ENCODE measurements at regions not wholly inside any gene's neighbourhood (a gene's known extent, or its start where the extent isn't known, plus 50 kb on each side); places are given as distances from the start of the nearest gene placed in this dataset.
"Not testable (repeated sequence)": the region's sequence is repeated elsewhere in the genome, so short reads cannot be mapped to it uniquely, and the experiment has no call there.

DNA sequence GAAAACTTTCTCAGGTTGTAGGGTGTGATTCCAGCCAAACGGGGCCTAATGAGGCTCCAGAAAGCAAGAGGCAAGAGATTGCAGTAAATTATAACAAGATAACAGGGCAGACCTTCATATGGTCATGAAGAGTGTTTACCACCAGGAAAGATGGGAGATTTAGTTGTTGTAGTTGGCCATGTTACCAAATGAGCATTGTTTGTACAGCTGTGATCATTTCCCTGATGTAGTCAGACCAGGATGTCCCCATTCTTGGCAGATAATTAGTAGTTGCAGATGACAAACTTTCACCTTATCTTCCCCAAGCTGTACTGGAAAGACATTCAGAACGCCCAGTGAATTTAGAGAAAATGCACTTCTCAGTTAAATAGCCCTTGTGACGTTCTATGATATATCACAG, 630.8 kb downstream of the ANKRD7 start:
- no peaks in the 10 kb centered on the region for H3K27me3 ChIP-seq (replicated peaks)
- no peak overlapping the region for H3K4me3 ChIP-seq
- H3K27ac ChIP-seq: no peak overlapping the region
- no peaks in the 10 kb centered on the region for H3K4me1 ChIP-seq (replicated peaks)
- no peaks in the 10 kb centered on the region for H3K36me3 ChIP-seq
- no peaks in the 10 kb centered on the region for H3K9me3 ChIP-seq (replicated peaks)
- no peak for DNase-seq (ENCODE audit: low read depth in 1 of 2, low spot score in 2 of 2)

DNA sequence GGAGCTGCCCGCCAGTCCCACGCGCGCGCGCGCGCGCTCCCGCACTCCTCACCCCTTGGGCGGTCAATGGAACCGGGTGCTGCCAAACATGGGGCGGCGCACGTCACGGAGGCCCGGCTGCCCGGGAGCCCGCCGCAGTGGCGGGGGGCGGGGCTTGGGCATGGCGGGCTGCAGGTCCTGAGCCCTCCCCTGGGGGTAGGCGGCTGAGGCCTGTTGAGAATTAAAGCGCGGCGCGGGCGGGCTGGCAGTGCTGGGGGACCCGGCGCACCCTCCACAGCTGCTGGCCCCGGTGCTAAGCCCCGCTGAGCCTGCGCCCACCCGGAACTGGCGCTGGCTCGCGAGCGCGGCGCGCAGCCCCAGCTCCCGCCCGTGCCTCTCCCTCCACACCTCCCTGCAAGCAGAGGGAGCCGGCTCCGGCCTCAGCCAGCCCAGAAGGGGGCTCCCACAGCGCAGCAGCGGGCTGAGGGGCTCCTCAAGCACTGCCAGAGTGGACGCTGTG, 634.2 kb downstream of the ANKRD7 start:
- H3K4me3 ChIP-seq: no peak overlapping the region

DNA sequence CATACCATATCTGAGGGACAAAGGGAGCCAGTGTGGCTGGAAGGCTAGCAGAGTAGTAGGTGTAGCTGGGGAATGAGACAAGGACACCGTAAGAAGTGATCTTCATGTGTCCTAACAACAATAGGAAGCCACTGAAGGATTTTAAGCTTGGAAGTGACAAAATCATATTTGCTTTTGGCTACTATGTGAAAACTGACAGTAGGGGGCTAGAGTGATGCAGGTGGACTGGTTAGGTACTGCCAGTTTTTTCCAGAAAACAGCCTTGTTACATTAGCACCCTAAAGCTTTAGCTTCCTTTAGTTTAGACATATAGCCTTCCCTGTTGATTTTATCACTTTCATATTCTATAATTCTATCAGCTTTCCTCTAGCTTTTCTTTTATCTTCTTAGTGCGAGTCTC, 637.1 kb downstream of the ANKRD7 start:
- Histone ChIP-seq H3K36me3 (no peaks in the 10 kb centered on the region), H3K27me3 (replicated peaks) (no peaks in the 10 kb centered on the region), H3K4me3 (no peak overlapping the region), H3K27ac (no peak overlapping the region), H3K4me1 (replicated peaks) (no peaks in the 10 kb centered on the region), H3K9me3 (replicated peaks) (no peaks in the 10 kb centered on the region)
- DNase-seq (ENCODE audit: low read depth in 1 of 2, low spot score in 2 of 2): no peak

More for the DNA sequence above, 634.2 kb downstream of the ANKRD7 start:
- DNase-seq (ENCODE audit: low read depth in 1 of 2, low spot score in 2 of 2): no peak
- no peak overlapping the region for H3K27ac ChIP-seq
- H3K4me1 ChIP-seq (replicated peaks): no peaks in the 10 kb centered on the region
- H3K9me3 ChIP-seq (replicated peaks): no peaks in the 10 kb centered on the region
- H3K36me3 ChIP-seq: no peaks in the 10 kb centered on the region
- no peaks in the 10 kb centered on the region for H3K27me3 ChIP-seq (replicated peaks)

DNA sequence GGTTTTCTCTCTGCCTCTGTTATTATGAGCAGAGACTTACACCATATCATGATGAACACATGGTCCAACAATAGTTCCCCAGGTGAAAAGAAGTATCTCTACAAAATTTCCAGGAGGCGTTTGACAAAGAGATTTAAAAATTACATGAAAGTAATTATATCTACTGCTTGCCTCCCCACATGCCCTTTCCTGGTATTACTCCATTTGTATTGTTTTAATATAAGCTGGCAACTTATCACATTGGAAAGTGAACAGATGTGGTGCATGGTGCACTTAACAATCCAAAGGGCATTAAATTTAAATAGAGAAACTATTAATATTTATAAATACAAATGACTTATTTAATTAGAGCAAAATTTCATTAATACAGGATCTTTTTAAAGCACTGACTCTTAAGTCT, 638.2 kb downstream of the ANKRD7 start:
- H3K27ac ChIP-seq: no peak overlapping the region
- DNase-seq (ENCODE audit: low read depth in 1 of 2, low spot score in 2 of 2): no peak

DNA sequence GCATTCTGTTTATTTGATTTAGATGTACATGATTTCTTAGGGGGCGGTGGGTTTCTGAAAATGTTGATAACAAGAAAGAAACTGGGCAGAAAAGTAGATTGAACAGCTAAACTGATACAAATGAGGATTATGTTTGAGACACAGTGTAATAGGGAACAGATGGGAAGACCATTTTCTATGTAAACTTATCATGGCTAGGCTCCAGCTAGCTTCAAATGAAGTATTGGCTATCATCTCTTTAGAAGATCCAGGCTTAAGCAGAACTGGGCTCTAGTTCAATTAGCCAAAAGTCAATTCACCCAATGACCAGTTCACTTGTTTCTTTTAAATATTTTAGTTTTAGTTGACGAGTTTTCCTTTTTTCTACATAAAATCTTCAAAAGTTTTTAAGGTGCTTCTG, 639.5 kb downstream of the ANKRD7 start:
- no peak for DNase-seq (ENCODE audit: low read depth in 1 of 2, low spot score in 2 of 2)
- Histone ChIP-seq H3K4me3 (no peak overlapping the region), H3K36me3 (no peaks in the 10 kb centered on the region), H3K27me3 (replicated peaks) (no peaks in the 10 kb centered on the region), H3K4me1 (replicated peaks) (no peaks in the 10 kb centered on the region), H3K9me3 (replicated peaks) (no peaks in the 10 kb centered on the region), H3K27ac (no peak overlapping the region)

More for the DNA sequence above, 638.2 kb downstream of the ANKRD7 start:
- Histone ChIP-seq H3K27me3 (replicated peaks) (no peaks in the 10 kb centered on the region), H3K9me3 (replicated peaks) (no peaks in the 10 kb centered on the region), H3K4me3 (no peak overlapping the region), H3K36me3 (no peaks in the 10 kb centered on the region), H3K4me1 (replicated peaks) (no peaks in the 10 kb centered on the region)

DNA sequence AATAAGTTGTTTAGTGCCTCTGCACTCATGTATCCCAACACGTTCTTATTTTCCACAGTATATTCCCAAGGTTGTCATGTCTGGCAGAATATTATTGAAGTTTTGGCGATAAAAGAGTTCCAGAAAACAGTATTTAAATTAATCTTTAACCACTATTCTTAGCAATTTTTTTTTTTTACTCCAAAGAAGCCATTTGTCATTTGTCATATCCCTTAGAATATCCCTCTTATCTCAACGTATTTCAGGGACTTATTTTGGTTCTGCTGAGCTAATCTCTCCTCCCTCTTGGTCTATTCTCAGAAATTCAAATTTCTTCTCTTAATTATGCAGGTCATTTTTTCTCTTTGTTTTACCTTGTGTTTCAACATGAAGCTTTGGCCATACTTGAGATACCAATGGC, 643.4 kb downstream of the ANKRD7 start:
- Histone ChIP-seq H3K4me3 (no peak overlapping the region), H3K9me3 (replicated peaks) (no peaks in the 10 kb centered on the region), H3K27ac (no peak overlapping the region), H3K27me3 (replicated peaks) (no peaks in the 10 kb centered on the region), H3K36me3 (no peaks in the 10 kb centered on the region), H3K4me1 (replicated peaks) (no peaks in the 10 kb centered on the region)
- no peak for DNase-seq (ENCODE audit: low read depth in 1 of 2, low spot score in 2 of 2)

DNA sequence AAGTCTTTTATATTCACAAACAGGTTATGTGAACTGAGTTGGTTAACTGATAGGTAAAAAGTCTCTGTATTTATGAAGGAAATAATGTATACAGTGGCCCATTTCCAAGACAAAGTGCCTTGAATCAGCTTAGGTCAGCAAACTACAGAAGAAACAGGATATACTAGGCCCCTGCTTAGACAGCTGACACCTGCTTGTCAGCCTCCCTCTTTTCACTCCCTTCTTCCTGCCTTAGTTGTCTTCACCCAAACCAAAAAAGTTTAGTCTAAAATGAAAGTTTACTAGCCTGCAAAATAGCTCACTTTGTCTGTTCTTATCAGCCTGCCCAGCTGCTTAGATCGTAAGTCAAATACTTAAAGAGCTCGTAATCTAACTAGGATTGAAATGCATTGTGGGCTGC, 644.6 kb downstream of the ANKRD7 start:
- not testable (repeated sequence) for H3K4me1 ChIP-seq (replicated peaks); H3K9me3 ChIP-seq (replicated peaks); H3K4me3 ChIP-seq; H3K27ac ChIP-seq; H3K36me3 ChIP-seq; DNase-seq (ENCODE audit: low read depth in 1 of 2, low spot score in 2 of 2); H3K27me3 ChIP-seq (replicated peaks)

DNA sequence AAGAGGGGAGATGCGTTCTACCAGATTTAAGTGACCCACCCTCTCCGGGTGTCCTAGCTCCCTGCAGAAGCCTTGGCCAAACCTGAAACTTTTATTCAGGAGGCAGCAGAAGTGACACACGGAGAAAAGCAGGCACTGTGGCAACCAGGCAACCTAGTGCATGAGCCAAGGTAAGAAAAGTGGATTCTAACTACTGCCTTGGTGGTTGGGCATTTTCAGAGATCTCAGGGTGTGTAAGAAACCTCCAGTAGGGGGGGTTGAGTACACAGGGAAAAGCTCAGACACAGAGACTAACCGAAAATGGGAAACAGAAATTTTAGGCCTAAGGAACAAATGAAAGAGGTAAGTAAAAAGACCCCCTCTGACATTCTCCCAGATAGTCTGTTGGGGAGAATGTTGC, 645.7 kb downstream of the ANKRD7 start:
- Histone ChIP-seq H3K36me3 (no peaks in the 10 kb centered on the region), H3K4me3 (no peak overlapping the region), H3K27me3 (replicated peaks) (no peaks in the 10 kb centered on the region), H3K9me3 (replicated peaks) (no peaks in the 10 kb centered on the region), H3K4me1 (replicated peaks) (no peaks in the 10 kb centered on the region), H3K27ac (no peak overlapping the region)
- DNase-seq (ENCODE audit: low read depth in 1 of 2, low spot score in 2 of 2): no peak

DNA sequence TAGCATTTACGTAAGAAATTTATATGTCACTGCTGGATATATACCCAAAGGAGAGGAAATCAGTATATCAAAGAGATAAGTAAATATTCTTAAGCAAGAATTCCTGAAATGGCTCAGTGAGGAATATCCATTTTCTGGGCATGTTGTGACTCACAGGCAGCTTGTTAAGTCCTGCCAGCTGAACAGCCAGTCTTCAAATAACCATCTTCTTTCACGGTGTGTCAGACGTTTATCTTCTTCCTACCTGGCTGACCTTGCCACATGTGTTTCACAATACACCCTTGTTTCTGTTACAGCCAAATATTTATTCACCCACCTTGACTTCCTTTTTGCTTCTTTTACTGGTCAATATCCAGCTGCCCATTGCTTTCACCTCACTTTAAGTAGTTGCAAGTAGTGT, 648.1 kb downstream of the ANKRD7 start:
- Histone ChIP-seq H3K36me3 (no peaks in the 10 kb centered on the region), H3K4me3 (no peak overlapping the region), H3K27ac (no peak overlapping the region), H3K9me3 (replicated peaks) (no peaks in the 10 kb centered on the region), H3K4me1 (replicated peaks) (no peaks in the 10 kb centered on the region), H3K27me3 (replicated peaks) (no peaks in the 10 kb centered on the region)
- DNase-seq (ENCODE audit: low read depth in 1 of 2, low spot score in 2 of 2): no peak

DNA sequence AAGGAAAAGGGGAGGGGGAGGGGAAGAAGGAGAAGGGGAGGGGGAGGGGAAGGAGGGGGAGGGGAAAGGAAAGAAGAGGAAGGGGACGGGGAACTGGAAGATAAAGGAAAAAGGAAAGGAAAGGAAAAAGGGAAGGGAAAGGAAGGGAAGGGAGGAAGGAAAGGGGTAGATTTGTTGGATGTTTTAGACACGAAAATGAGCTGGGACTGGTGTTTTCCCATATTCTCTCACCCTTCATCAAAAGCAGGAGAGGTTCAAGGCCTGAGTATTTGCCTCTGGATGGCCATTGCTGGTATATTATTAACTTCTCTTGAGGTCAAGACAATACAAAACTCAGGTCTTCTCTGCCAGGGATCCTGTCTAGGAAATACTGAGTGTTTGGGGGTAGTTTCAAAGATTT, 652.7 kb downstream of the ANKRD7 start:
- DNase-seq (ENCODE audit: low read depth in 1 of 2, low spot score in 2 of 2): no peak
- H3K4me3 ChIP-seq: no peak overlapping the region
- H3K27me3 ChIP-seq (replicated peaks): no peaks in the 10 kb centered on the region
- H3K27ac ChIP-seq: no peak overlapping the region
- no peaks in the 10 kb centered on the region for H3K9me3 ChIP-seq (replicated peaks)
- no peaks in the 10 kb centered on the region for H3K4me1 ChIP-seq (replicated peaks)
- H3K36me3 ChIP-seq: no peaks in the 10 kb centered on the region

DNA sequence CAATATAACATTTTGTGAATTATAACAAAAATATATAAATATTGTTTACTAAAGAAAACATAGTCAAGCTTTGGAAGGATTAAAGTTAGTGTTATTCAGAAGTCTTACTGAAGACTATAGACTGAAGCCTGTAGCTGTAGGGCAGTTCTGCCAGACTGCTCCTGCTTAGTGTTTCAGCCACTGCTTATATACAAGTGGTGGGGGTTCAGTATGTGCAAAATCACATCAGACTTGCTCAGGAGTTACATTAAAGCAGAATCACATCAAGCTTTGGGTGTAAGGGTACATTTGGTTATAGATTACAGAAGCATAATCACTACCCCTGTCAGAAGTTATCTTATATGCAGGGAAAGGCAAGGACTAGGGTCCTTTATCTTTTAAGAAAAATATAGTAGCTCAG, 653.8 kb downstream of the ANKRD7 start:
- H3K27me3 ChIP-seq (replicated peaks): no peaks in the 10 kb centered on the region
- H3K27ac ChIP-seq: no peak overlapping the region
- no peaks in the 10 kb centered on the region for H3K36me3 ChIP-seq
- no peaks in the 10 kb centered on the region for H3K4me1 ChIP-seq (replicated peaks)
- H3K4me3 ChIP-seq: no peak overlapping the region
- H3K9me3 ChIP-seq (replicated peaks): no peaks in the 10 kb centered on the region
- DNase-seq (ENCODE audit: low read depth in 1 of 2, low spot score in 2 of 2): no peak

DNA sequence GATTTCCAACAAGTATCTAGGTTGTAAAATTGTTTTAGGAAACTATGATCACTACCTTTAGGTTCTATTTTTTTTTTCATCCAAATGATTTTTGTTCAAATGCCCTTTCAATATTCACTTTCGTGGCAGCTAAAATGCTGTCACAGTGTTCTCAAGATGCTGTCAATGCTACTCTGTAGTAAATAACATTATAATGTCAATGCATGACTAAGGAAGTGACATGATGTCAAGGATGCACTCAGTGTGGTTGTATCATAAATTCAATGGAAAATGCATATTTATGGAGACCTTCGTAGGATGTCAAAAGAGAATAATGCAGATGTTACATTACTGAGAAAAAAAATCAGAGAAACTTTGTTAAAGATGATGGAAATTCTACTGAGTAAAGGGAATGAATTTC, 673.8 kb downstream of the ANKRD7 start:
- H3K9me3 ChIP-seq (replicated peaks): no peaks in the 10 kb centered on the region
- H3K4me1 ChIP-seq (replicated peaks): no peaks in the 10 kb centered on the region
- no peak overlapping the region for H3K27ac ChIP-seq
- DNase-seq (ENCODE audit: low read depth in 1 of 2, low spot score in 2 of 2): no peak
- no peak overlapping the region for H3K4me3 ChIP-seq
- H3K27me3 ChIP-seq (replicated peaks): no peaks in the 10 kb centered on the region
- H3K36me3 ChIP-seq: no peaks in the 10 kb centered on the region

DNA sequence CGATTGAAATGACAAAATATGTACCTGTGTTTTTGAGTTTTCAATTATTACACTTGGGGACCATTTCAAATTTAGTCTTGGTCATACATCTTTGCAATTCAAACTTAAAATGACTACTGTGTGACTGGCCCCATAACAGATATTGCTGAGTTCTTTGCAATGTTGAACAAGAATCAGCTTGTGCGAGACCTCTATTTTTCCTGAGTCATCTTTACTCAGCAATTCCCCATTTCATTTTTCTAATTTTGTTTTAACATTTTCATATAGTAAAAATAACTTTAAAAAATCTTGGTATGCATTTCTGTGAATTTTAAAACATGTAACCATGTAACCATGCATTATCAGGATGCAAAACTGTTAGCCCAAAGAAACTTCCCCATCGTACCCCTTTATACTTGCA, 678.1 kb downstream of the ANKRD7 start:
- Histone ChIP-seq H3K27me3 (replicated peaks) (no peaks in the 10 kb centered on the region), H3K4me3 (no peak overlapping the region), H3K9me3 (replicated peaks) (no peaks in the 10 kb centered on the region), H3K36me3 (no peaks in the 10 kb centered on the region), H3K4me1 (replicated peaks) (no peaks in the 10 kb centered on the region), H3K27ac (no peak overlapping the region)
- DNase-seq (ENCODE audit: low read depth in 1 of 2, low spot score in 2 of 2): no peak

DNA sequence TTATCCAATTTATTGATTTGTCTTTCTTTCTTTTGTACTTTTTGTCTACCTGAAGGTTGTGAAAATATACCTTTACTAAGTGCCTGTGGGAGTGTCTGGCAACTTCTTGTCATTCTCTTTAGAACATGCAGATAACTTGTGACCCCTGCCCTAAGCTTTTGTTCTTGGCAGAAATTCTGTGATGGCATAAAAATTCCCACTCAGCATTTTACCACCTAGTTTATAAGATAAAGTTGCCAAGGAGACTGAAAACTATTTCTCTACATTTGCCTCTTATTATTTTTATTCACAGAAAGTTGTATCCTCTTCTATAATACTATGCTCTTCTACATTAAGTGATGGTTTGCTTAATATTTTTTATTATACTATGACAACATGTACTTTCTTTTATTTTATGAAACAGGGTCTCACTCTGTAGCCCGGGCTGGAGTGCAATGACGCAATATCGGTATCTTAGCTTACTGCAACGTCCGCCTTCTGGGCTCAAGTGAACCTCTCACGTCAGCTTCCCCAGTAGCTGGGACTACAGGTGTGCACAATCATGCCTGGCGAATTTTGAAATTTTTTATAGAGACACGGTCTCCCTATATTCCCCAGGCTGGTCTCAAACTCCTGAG, 683.5 kb downstream of the ANKRD7 start:
- Histone ChIP-seq H3K36me3 (no peaks in the 10 kb centered on the region), H3K27me3 (replicated peaks) (no peaks in the 10 kb centered on the region), H3K4me3 (no peak overlapping the region), H3K9me3 (replicated peaks) (no peaks in the 10 kb centered on the region), H3K27ac (no peak overlapping the region), H3K4me1 (replicated peaks) (no peaks in the 10 kb centered on the region)
- DNase-seq (ENCODE audit: low read depth in 1 of 2, low spot score in 2 of 2): no peak

DNA sequence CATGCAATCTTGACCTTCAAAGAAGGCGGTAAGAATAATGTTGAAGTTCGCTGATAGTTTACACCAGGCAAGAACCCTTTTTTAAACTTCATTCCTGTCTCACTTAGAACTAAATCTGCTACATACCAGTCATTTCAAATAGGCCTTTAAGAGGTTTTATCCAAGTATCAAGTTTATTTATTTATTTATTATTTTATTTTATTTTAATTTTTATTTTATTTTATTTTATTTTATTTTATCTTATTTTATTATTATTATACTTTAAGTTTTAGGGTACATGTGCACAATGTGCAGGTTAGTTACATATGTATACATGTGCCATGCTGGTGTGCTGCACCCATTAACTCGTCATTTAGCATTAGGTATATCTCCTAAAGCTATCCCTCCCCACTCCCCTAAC, 691.6 kb downstream of the ANKRD7 start:
- not testable (repeated sequence) for H3K4me1 ChIP-seq (replicated peaks); H3K4me3 ChIP-seq; H3K36me3 ChIP-seq; H3K9me3 ChIP-seq (replicated peaks); H3K27me3 ChIP-seq (replicated peaks); H3K27ac ChIP-seq; DNase-seq (ENCODE audit: low read depth in 1 of 2, low spot score in 2 of 2)
